NB4 (cell line): ENCODE measurements at regions not wholly inside any gene's neighbourhood (a gene's known extent, or its start where the extent isn't known, plus 50 kb on each side); places are given as distances from the start of the nearest gene placed in this dataset.

Experiments
- DNase-seq: peaks from one replicate; pipeline ENCODE4 v3.0.0; 2010; ENCODE audit warnings: low read depth
- H3K4me3 ChIP-seq: one replicate; pipeline ENCODE4 v1.5.1; 2011; ENCODE audit warnings: mild to moderate bottlenecking, low read depth, low read length, moderate library complexity
- CTCF ChIP-seq: IDR thresholded peaks from one replicate; pipeline ENCODE4 v1.5.1; 2012; ENCODE audit warnings: low read depth, low read length
- MAX ChIP-seq: IDR thresholded peaks from 2 replicates; pipeline ENCODE4 v1.6.1; 2011; ENCODE audit warnings: low read depth, low read length
- MYC ChIP-seq: IDR thresholded peaks from 2 replicates; pipeline ENCODE4 v1.6.1; 2011; ENCODE audit warnings: low read depth, low read length
- POLR2A ChIP-seq: IDR thresholded peaks from 2 replicates; pipeline ENCODE4 v1.6.1; 2011; ENCODE audit warnings: mild to moderate bottlenecking; ENCODE audit not compliant: insufficient read length; ENCODE audit errors: extremely low read depth

GRCh38 chr4:165760182-165760581 is 112.9 kb upstream of the TLL1 start:
- DNase-seq: no peak
- H3K4me3 ChIP-seq: no peak overlapping the region
- TF ChIP-seq CTCF (no peak), POLR2A (no peak), MYC (no peak), MAX (no peak)

GRCh38 chr4:165761963-165762362 is 111.1 kb upstream of the TLL1 start:
- TF ChIP-seq CTCF (no peak), POLR2A (no peak), MYC (no peak), MAX (no peak)
- H3K4me3 ChIP-seq: no peak overlapping the region
- DNase-seq: no peak

- H3K4me3 ChIP-seq: no peak overlapping the region
- no peak for DNase-seq
These were observed 109.4 kb upstream of the TLL1 start for GRCh38 chr4:165763640-165764039.

GRCh38 chr4:165765053-165765452 is 108.0 kb upstream of the TLL1 start:
- TF ChIP-seq MAX (no peak), MYC (no peak), CTCF (no peak), POLR2A (no peak)
- no peak for DNase-seq
- H3K4me3 ChIP-seq: no peak overlapping the region

More at GRCh38 chr4:165763640-165764039, 109.4 kb upstream of the TLL1 start:
- TF ChIP-seq CTCF (no peak), MAX (no peak), MYC (no peak), POLR2A (no peak)

GRCh38 chr4:165766018-165766417 is 107.0 kb upstream of the TLL1 start:
- TF ChIP-seq MAX (no peak), MYC (no peak), CTCF (no peak), POLR2A (no peak)
- no peak overlapping the region for H3K4me3 ChIP-seq
- no peak for DNase-seq

- no peak overlapping the region for H3K4me3 ChIP-seq
- TF ChIP-seq MYC: no peak
- TF ChIP-seq CTCF: no peak
- TF ChIP-seq MAX: no peak
- TF ChIP-seq POLR2A: no peak
- no peak for DNase-seq
These were observed 106.1 kb upstream of the TLL1 start for GRCh38 chr4:165766976-165767375.
